Small intestine (tissue), 7 donors: ENCODE measurements at regions not wholly inside any gene's neighbourhood (a gene's known extent, or its start where the extent isn't known, plus 50 kb on each side); places are given as distances from the start of the nearest gene placed in this dataset.

Experiments used
- DNase-seq, 2 donors: peaks; one replicate each; pipeline versions ENCODE4 v3.0.0 to v3.0.0-alpha.2; 2013
- FAIRE-seq: peaks from 2 replicates; lab custom pipeline; 2012; peaks lifted over from hg19 to GRCh38; lab: Jason Lieb, UNC
- H3K27ac ChIP-seq, 3 donors: one replicate each; pipeline ENCODE4 v1.5.1; 2013; ENCODE audit warnings: low read length in 2 of 3, mild to moderate bottlenecking in 2 of 3, control low read depth in 1 of 3, inconsistent platforms in 1 of 3, low read depth in 1 of 3, moderate library complexity in 1 of 3
- H3K27me3 ChIP-seq, 3 donors: one replicate each; pipeline ENCODE4 v1.6.1; 2013; ENCODE audit warnings: low read length in 3 of 3, inconsistent platforms in 1 of 3; ENCODE audit not compliant: control insufficient read depth in 3 of 3, insufficient read depth in 3 of 3
- H3K36me3 ChIP-seq, 3 donors: one replicate each; pipeline ENCODE4 v1.6.1; 2013; ENCODE audit warnings: low read length in 3 of 3, inconsistent platforms in 1 of 3, low read depth in 1 of 3, mild to moderate bottlenecking in 1 of 3, moderate library complexity in 1 of 3; ENCODE audit not compliant: control insufficient read depth in 3 of 3, insufficient read depth in 2 of 3
- H3K4me1 ChIP-seq, 3 donors: one replicate each; pipeline ENCODE4 v1.6.1; 2013; ENCODE audit warnings: low read length in 2 of 3, inconsistent platforms in 1 of 3, low read depth in 1 of 3, mild to moderate bottlenecking in 1 of 3, moderate library complexity in 1 of 3; ENCODE audit not compliant: control insufficient read depth in 3 of 3, insufficient read depth in 2 of 3
- H3K4me3 ChIP-seq, 3 donors: one replicate each; pipeline ENCODE4 v1.5.1; 2013; ENCODE audit warnings: low read length in 3 of 3, control low read depth in 1 of 3, inconsistent platforms in 1 of 3, low read depth in 1 of 3, mild to moderate bottlenecking in 1 of 3, moderate library complexity in 1 of 3
- H3K9me3 ChIP-seq, 2 donors: one replicate each; pipeline ENCODE4 v1.6.1; 2013; ENCODE audit warnings: low read depth in 1 of 2, low read length in 1 of 2; ENCODE audit not compliant: control insufficient read depth in 2 of 2, insufficient read depth in 1 of 2
- WGBS, 3 donors: extraction: QIAGEN DNeasy Blood & Tissue Kit; methylation state at CpG; one replicate each; pipeline ENCODE4 v1.1.7; 2013; 5-methylcytosine and 5-hydroxymethylcytosine counted together
- donor health status: healthy with polysubstance abuse.
- donor health status: control.
- donor health status: control.
- donor health status: Bipolar disorder and iron deficiency.
- donor health status: healthy.

- no peaks in the 10 kb centered on the region for H3K36me3 ChIP-seq
- no peaks in the 10 kb centered on the region for H3K9me3 ChIP-seq
- no peak overlapping the region for H3K4me3 ChIP-seq
- no peak for DNase-seq
- whole genome bisulfite sequencing, 3 donors = 52 to 82% (median 61%) methylated on average over 1 of the region's 1 CpG
- no peak for FAIRE-seq
- no peaks in the 10 kb centered on the region for H3K4me1 ChIP-seq
- H3K27me3 ChIP-seq = no peaks in the 10 kb centered on the region
- H3K27ac ChIP-seq = no peak overlapping the region
These were observed 470.6 kb downstream of the METTL4 start for GRCh38 chr18:2100694-2101213.

GRCh38 chr18:2102022-2102421, 469.3 kb downstream of the METTL4 start:
- Histone ChIP-seq H3K4me3 (no peak overlapping the region), H3K9me3 (no peaks in the 10 kb centered on the region), H3K36me3 (no peaks in the 10 kb centered on the region), H3K27me3 (no peaks in the 10 kb centered on the region), H3K27ac (no peak overlapping the region), H3K4me1 (no peaks in the 10 kb centered on the region)
- DNase-seq (no peak), FAIRE-seq (no peak)

GRCh38 chr18:2103299-2103698, 468.0 kb downstream of the METTL4 start:
- FAIRE-seq = no peak
- no peaks in the 10 kb centered on the region for H3K9me3 ChIP-seq
- H3K36me3 ChIP-seq = no peaks in the 10 kb centered on the region
- H3K27ac ChIP-seq = no peak overlapping the region
- no peak for DNase-seq
- no peaks in the 10 kb centered on the region for H3K4me1 ChIP-seq
- no peaks in the 10 kb centered on the region for H3K27me3 ChIP-seq
- 71 to 87% (median 78%) methylated on average over 2 of the region's 2 CpGs for WGBS, 3 donors
- no peak overlapping the region for H3K4me3 ChIP-seq

- H3K4me1 ChIP-seq = no peaks in the 10 kb centered on the region
- no peaks in the 10 kb centered on the region for H3K36me3 ChIP-seq
- no peaks in the 10 kb centered on the region for H3K9me3 ChIP-seq
- WGBS, 3 donors = 37 to 43% (median 42%) methylated on average over 16 of the region's 16 CpGs
- no peak overlapping the region for H3K4me3 ChIP-seq
- DNase-seq (peak; percentile 56 to 65), FAIRE-seq (no peak)
- no peaks in the 10 kb centered on the region for H3K27me3 ChIP-seq
- no peak overlapping the region for H3K27ac ChIP-seq
These were observed 466.5 kb downstream of the METTL4 start for GRCh38 chr18:2104620-2105462.

- H3K27me3 ChIP-seq = no peaks in the 10 kb centered on the region
- no peak overlapping the region for H3K4me3 ChIP-seq
- DNase-seq (no peak), FAIRE-seq (no peak)
- 85 to 88% (median 87%) methylated on average over 6 of the region's 6 CpGs for WGBS, 3 donors
- H3K9me3 ChIP-seq = no peaks in the 10 kb centered on the region
- H3K4me1 ChIP-seq = no peaks in the 10 kb centered on the region
- no peak overlapping the region for H3K27ac ChIP-seq
- no peaks in the 10 kb centered on the region for H3K36me3 ChIP-seq
These were observed 462.7 kb downstream of the METTL4 start for GRCh38 chr18:2108591-2108990.

- no peaks in the 10 kb centered on the region for H3K36me3 ChIP-seq
- H3K27me3 ChIP-seq = no peaks in the 10 kb centered on the region
- no peak overlapping the region for H3K27ac ChIP-seq
- WGBS, 3 donors = 68 to 84% (median 76%) methylated on average over 3 of the region's 3 CpGs
- no peak for FAIRE-seq
- no peaks in the 10 kb centered on the region for H3K9me3 ChIP-seq
- no peak overlapping the region for H3K4me3 ChIP-seq
- DNase-seq = no peak
- no peaks in the 10 kb centered on the region for H3K4me1 ChIP-seq
These were observed 459.8 kb downstream of the METTL4 start for GRCh38 chr18:2111456-2111855.

- DNase-seq (no peak), FAIRE-seq (no peak)
- WGBS, 3 donors = 75 to 84% (median 79%) methylated on average over 8 of the region's 8 CpGs
- Histone ChIP-seq H3K27me3 (no peaks in the 10 kb centered on the region), H3K27ac (no peak overlapping the region), H3K4me3 (no peak overlapping the region), H3K4me1 (no peaks in the 10 kb centered on the region), H3K36me3 (no peaks in the 10 kb centered on the region), H3K9me3 (no peaks in the 10 kb centered on the region)
These were observed 458.8 kb downstream of the METTL4 start for GRCh38 chr18:2112435-2113045.

- Histone ChIP-seq H3K27ac (no peak overlapping the region), H3K27me3 (no peaks in the 10 kb centered on the region), H3K4me1 (no peaks in the 10 kb centered on the region), H3K9me3 (no peaks in the 10 kb centered on the region), H3K4me3 (no peak overlapping the region), H3K36me3 (no peaks in the 10 kb centered on the region)
- FAIRE-seq = no peak
- DNase-seq = no peak
- WGBS, 3 donors = 38 to 48% (median 43%) methylated on average over 2 of the region's 2 CpGs
These were observed 457.0 kb downstream of the METTL4 start for GRCh38 chr18:2114289-2114688.
